ENCODE measurements at regions not wholly inside any gene's neighbourhood (a gene's known extent, or its start where the extent isn't known, plus 50 kb on each side); places are given as distances from the start of the nearest gene placed in this dataset.

- DNase-seq: no peak
Observed at GRCh38 chr6:92216717-92217116, 1202.6 kb downstream of the EPHA7 start.

GRCh38 chr6:92201618-92202017, 1217.7 kb downstream of the EPHA7 start:
- no peak for DNase-seq

- no peak for DNase-seq
Observed at GRCh38 chr6:92196325-92196724, 1223.0 kb downstream of the EPHA7 start.

GRCh38 chr6:92195796-92196195, 1223.6 kb downstream of the EPHA7 start:
- no peak for DNase-seq

- DNase-seq: no peak
Observed at GRCh38 chr6:92188016-92188415, 1231.3 kb downstream of the EPHA7 start.

- DNase-seq: no peak
Observed at GRCh38 chr6:92184933-92185332, 1234.4 kb downstream of the EPHA7 start.

GRCh38 chr6:92181347-92181746, 1238.0 kb downstream of the EPHA7 start:
- DNase-seq: no peak

- DNase-seq: no peak
Observed at GRCh38 chr6:92180090-92180489, 1239.3 kb downstream of the EPHA7 start.

- no peak for DNase-seq
Observed at GRCh38 chr6:92176666-92177065, 1242.7 kb downstream of the EPHA7 start.

GRCh38 chr6:92174398-92175073, 1244.8 kb downstream of the EPHA7 start:
- DNase-seq: no peak

- DNase-seq: no peak
Observed at GRCh38 chr6:92169506-92169905, 1249.9 kb downstream of the EPHA7 start.

GRCh38 chr6:92166666-92167065, 1252.7 kb downstream of the EPHA7 start:
- DNase-seq: no peak

GRCh38 chr6:92161953-92162352, 1257.4 kb downstream of the EPHA7 start:
- DNase-seq: no peak

- no peak for DNase-seq
Observed at GRCh38 chr6:92160226-92160625, 1259.1 kb downstream of the EPHA7 start.

- no peak for DNase-seq
Observed at GRCh38 chr6:92159046-92159445, 1260.3 kb downstream of the EPHA7 start.

GRCh38 chr6:92150553-92150952, 1268.8 kb downstream of the EPHA7 start:
- DNase-seq: no peak

- no peak for DNase-seq
Observed at GRCh38 chr6:92147246-92147645, 1272.1 kb downstream of the EPHA7 start.

- no peak for DNase-seq
Observed at GRCh38 chr6:92139601-92140000, 1279.8 kb downstream of the EPHA7 start.

- no peak for DNase-seq
Observed at GRCh38 chr6:92132957-92133356, 1286.4 kb downstream of the EPHA7 start.

GRCh38 chr6:92132457-92132856, 1286.9 kb downstream of the EPHA7 start:
- no peak for DNase-seq

GRCh38 chr6:92130944-92131343, 1288.4 kb downstream of the EPHA7 start:
- no peak for DNase-seq

GRCh38 chr6:92126983-92127382, 1292.4 kb downstream of the EPHA7 start:
- DNase-seq: no peak

- DNase-seq: no peak
Observed at GRCh38 chr6:92126088-92126487, 1293.3 kb downstream of the EPHA7 start.

GRCh38 chr6:92125681-92126080, 1293.7 kb downstream of the EPHA7 start:
- no peak for DNase-seq

- no peak for DNase-seq
Observed at GRCh38 chr6:92124200-92124651, 1295.1 kb downstream of the EPHA7 start.

All from NCI-H774 (cell line).